GM18867 (cell line): ENCODE measurements at regions not wholly inside any gene's neighbourhood (a gene's known extent, or its start where the extent isn't known, plus 50 kb on each side); places are given as distances from the start of the nearest gene placed in this dataset.
"Not testable (repeated sequence)": the region's sequence is repeated elsewhere in the genome, so short reads cannot be mapped to it uniquely, and the experiment has no call there.

ENCODE experiments used
- ATAC-seq: cut with Tn5 transposase; IDR thresholded peaks from one replicate; pipeline ENCODE4 v1.9.1; 2021; ENCODE audit warnings: mild to moderate bottlenecking, moderate library complexity; ENCODE audit not compliant: unreplicated experiment

DNA sequence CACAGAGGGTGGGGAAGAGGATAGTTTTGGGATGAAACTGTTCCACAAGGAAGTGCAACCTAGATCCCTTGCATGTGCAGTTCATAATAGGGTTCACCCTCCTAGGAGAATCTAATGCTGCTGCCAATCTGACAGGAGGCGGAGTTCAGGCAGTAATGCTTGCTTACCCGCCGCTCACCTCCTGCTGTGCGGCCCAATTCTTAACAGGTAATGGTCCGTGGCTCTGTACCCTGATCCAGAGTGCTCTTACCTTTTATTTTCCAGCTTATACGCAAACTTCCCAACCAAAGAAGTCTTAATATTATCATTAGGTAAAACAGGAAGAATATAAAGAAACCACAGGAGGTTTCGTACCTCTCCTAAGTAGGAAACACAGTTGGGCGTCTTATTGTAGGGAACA lies 82.7 kb upstream of the CD302 start:
- no peak for ATAC-seq

DNA sequence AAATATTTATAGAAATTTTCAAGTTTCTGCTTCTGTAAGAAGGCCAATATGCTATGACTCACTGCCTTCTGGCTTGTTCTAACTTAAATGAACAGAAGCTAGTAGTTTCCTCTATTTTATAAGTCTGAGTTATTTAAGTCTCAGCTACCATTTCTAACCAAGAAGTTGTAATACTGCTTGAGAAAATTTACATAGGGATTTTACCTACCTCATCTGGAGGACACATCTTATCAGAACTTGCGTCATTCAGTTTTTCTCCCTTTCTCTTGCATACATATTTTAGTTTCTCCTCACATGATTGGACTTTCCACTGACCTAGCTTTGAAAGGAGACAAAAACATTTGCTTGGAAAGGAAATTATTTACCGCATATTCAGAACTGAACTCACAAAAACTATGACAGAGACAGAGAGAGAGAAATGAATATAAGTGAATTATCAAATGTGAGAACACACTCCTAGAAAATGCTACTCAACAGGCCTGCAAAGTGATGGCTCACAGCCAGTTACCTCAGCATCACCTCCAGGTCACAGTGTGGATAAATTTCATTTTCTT lies 81.1 kb upstream of the CD302 start:
- ATAC-seq: peak; percentile 80

DNA sequence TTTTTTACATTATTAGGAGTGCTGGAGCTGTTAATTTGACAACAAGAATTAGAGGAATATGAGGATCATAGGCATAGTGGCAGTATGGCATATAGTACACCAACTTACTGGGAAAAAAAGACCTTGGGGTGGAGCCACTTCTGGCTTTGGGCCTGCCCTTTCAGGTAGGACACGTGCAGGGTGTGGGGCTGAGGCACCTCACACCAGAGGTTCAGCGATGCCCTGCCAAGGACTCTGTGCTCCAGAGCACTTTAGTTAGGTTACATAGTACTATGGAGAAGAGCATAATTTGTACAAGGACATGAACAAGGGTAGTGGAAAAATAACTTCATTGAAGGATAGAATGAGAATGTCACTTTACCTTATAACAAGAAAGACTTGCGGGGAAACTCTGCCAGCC lies 77.1 kb upstream of the CD302 start:
- no peak for ATAC-seq

DNA sequence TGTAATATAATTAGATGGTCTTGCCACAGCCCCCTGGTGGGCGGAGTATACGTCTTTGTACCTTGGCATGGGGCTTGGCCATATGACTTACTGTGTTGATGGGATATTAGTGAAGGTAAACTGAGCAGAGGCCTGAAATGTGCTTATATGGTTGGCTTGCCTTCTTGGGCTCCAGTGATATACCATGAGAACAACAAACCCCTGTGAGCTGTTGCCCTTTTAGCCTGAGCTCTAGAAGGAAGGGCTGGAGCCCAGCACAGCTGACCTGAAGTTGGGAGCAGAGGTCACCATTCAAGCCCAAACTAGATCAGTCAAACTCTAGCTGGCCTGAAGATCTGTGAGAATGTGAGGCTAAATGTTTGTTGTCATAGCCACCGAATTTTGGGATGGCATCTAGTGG lies 75.2 kb upstream of the CD302 start:
- ATAC-seq: no peak

DNA sequence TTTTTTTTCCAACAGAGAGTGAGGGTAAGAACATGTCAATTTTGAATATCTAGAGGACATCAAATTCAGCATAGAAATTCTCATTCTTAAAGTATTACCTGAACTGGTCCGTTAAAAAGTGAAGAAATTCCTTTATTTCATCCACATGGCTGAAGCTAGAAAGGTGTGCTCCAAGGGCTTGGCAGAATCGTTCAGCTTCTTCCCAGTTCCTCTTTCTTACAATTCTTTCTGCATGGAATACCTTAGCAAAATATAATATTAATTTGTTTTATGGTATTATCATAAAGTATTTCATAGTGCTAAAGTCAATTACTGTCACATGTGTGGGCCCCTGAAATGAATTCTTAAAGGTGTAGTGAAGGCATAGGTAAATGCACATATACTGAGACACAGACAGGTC lies 74.3 kb upstream of the CD302 start:
- ATAC-seq: no peak

DNA sequence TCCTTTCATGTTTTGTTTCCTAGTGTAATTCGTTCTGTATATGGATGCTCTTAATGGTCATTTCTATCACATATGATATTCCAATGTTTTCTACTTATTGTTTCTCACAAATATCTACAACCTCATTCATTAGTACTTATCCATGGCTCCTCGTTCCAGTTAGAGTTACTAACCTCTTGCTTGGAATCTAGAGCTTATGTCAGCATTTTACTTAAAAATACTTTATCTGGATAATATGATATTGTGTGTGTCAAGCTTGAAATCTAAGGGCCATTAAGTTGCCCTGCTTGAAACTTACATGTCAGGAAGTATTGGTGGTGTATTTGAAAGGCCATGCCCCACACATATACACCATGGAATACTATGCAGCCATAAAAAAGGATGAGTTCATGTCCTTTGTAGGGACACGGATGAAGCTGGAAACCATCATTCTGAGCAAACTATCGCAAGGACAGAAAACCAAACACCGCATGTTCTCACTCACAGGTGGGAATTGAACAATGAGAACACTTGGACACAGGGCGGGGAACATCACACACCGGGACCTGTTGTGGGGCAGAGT lies 70.7 kb upstream of the CD302 start:
- ATAC-seq: not testable (repeated sequence)

DNA sequence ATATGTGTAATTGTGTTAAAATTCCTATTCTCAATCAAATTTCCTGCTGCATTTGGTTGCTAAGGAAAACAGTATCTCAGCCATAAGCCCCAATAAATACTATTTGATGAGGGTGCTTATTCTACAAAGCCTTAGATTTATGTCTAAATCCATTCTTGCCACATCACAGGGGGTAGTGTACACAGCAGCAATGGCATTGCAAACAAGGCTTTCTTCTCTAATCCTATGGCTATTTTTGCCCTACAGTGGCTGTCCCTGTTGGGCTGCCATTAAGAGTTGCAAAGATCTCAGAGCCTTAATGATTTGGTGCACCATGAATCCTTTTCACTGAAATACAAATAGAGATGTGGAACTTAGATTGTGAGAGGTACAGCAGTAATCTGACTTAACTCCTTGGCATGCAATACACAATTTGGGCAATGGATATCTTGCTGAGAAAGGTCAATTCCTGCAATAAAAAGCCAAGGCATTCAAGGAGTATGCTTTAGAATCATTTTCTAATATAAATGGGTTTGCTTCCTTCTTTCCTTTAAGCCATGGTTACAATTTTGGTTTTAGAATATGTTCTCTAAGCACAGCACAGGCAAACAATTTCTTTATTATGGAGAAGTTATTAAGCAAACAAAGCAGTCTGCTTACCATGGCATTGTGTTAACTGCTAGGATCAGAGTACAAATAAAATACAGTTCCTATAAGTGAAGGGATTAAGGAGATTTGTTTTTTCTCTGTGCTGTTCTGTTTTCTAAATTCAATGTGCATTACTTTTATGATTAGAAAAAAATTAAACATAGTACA lies 69.8 kb upstream of the CD302 start:
- no peak for ATAC-seq

DNA sequence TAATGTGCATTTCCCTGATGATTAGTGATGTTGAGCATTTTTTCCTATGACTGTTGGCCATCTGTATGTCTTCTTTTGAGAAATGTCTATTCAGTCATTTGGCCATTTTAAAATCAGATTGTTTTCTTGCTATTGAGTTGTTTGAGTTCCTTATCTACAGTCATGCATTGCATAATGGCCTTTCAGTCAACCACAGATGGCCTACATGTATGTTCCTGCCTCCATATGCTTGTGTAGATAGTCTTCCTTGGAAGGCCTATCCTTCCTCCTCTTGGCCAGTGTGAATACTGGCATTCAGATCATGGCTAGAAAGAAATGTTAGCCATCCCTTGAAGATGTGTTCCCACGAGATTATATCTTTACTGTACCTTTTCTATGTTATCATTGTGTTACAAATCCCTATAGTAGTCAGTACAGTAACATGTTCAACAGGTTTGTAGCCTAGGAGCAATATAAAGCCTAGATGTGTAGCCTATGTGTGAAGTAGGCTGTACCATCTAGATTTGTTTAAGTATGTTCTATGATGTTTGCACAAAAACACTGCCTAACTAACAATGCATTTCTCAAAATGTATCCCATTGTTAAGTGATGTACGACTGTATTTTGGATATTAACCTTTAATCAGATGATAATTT lies 65.6 kb upstream of the CD302 start:
- ATAC-seq: no peak

DNA sequence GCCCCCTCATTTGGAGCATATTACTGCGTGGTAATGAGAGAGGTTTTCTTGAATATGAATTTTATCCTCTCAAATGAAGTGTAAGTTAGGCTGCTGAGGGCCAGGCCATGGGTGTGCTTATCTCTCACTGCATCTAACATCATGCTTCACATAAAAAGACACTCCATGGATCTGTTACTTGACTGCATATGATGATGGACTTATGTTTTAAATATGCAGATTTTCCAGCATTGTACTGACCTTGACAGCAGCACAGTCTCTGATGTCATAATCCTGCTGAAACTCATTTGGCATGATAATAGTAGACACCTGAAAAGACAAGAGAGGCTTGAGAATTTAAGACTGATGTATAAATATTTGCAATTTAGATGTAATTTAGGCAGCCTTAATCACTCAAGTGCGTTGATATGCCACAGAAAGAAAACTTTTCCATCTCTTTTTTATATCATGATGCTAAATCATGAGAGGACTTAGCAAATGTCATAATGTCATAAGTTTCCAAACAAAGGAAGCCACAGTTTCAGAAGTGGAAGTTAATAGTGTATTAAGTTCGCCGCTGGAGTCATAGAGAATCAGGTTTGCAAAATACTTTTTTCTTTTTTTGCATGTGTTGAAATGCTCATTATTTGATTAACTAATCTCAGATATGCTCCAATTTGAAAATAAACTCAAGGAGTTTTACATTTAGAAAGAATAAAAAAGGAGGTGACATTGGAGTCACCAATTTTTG lies 62.7 kb upstream of the CD302 start:
- no peak for ATAC-seq

DNA sequence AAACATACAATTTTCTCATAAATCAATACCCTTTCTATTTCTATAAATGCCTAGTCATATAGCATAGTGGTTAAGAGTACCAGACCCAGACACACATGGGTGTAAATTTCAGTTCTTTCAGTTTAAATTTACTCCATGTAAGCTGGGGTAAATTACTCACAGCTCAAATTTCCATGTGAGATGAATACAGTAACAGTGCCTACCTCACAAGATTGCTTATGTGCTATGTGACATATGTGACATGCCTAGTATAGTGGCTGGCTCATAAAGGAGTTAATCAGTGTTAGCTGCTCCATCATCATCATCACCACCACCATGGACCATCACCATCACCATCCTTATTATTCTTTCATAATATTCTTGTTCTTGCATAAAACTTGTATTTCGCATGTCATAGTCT lies 61.6 kb upstream of the CD302 start:
- ATAC-seq: no peak

DNA sequence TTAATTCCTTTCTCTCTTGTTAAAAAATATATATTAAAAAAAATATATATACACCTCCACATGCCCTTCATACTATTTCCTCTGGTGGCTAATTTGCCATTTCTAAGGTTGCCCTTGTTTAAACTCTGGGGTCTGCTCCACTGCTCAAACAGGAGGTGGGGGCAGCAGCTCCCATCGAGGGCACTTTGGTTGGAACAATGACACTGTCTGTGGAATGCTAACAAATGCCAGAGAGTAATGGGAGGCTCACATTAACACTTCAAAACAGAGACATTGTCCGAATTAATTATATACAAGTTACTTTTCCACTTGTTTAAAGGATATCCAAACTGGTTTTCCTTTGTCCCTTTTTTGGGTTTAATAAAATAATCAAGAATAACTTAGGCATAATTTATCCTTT lies 58.8 kb upstream of the CD302 start:
- no peak for ATAC-seq

DNA sequence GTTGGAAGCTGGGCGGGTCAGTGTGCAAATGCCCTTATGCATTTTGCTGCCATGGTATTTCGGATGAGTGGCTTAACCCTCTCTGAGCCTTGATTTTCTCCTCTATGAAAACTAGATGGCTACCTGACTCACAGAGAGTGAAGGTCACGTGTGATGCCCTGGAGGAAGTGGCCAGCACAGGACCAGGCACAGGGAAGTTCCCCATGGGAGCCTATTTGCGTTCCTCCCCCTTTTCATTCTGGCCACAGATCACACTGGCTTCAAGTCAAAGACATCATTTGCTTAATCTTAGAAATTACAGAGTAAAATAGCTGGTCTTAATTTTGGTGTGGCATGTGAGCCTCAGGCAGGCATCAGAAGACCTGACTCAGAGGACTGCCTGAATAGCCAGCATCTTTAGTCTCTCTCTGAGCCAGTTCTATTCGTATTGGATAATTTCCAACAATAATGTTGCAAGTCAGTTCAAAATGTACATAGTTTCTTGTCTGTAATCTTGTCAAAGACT lies 57.6 kb upstream of the CD302 start:
- no peak for ATAC-seq

DNA sequence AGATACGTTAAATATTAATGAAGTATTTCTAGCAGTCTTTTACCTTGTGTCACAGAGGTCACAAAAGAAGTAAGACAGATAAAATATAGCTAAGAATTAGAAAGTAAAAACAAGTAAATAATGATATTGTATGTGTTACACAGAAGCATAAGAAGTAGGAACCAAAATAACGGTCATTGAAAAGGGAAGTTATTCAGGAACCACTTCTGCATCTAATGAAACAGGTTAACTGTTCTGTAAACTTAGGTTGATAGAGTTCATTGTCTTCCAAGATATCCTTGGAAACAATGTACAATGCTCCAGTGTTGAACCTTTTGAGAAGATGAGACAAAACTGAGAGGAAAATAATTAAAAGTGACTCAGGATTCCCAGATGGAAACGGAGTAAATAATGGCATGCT lies 57.1 kb upstream of the CD302 start:
- no peak for ATAC-seq

DNA sequence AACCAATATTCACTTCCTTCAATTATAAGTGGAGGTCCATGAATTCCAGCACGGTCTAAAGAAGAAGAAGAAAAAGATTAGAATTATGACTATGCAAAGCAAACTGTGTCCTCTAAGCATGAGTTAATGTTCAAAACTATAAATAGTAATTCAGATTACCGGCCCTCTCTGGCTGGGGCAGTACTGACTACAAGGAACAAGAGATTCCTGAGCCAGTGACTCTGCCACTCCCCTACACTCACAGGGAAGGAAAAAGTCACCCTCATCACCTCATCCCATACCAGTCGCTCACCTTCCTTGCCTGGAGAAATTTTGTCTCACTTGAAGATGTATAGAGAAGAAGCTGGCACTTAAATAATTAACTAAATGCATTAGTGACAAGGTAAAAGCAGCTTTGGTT lies 56.5 kb upstream of the CD302 start:
- ATAC-seq: no peak

DNA sequence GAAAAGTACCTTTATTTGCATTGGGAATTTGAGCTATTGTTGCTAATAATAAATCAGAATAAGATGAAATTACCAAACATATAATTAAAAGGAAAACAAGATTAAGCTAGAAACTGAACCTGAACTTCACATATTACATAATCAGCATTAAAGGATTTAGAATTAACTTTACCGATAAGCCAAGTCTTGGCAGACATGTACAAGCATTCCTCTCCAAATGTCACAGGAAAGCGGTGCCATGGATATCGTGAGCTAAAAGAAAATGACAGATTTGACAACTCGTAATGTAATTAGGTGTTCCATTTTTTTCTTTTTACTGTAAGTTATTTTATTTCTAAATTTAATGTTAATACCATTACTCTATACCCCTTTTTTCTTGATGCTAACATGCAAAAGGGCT lies 55.1 kb upstream of the CD302 start:
- no peak for ATAC-seq

DNA sequence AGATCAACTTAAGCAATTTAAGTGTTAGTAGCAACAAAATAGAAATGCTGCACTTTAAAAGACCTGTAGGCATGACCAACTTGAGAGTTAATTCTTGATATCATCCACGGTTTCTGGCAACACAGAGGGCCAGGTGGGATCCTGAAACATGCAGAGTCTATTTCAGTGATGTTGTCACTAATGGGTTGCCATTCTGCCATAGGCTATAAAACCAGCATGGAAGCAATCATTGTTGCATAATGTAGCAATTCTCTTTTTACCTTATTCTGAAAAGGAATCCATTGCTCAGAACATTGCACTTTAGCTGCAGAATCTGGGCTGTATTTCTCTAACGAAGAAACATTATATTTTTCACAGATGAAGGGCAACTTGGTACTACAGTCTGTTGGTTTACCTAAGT lies 53.9 kb upstream of the CD302 start:
- ATAC-seq: no peak

DNA sequence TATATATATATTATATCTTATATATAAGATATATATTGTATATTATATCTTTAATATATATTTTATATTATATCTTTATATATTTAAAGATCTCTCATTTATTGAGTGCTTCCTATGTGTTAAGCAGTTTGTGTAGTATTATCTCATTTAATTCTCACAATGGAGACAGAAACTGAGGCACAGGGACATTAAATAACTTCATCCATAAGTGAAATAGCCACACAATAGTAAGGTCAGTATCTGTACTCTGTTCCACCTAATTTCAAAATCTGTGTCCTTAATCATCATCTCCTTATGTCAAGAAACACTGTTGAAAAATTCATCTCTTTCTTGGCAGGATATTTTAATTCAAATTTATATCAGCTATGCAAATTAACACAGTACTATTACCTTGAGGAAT lies 52.8 kb upstream of the CD302 start:
- ATAC-seq: no peak

DNA sequence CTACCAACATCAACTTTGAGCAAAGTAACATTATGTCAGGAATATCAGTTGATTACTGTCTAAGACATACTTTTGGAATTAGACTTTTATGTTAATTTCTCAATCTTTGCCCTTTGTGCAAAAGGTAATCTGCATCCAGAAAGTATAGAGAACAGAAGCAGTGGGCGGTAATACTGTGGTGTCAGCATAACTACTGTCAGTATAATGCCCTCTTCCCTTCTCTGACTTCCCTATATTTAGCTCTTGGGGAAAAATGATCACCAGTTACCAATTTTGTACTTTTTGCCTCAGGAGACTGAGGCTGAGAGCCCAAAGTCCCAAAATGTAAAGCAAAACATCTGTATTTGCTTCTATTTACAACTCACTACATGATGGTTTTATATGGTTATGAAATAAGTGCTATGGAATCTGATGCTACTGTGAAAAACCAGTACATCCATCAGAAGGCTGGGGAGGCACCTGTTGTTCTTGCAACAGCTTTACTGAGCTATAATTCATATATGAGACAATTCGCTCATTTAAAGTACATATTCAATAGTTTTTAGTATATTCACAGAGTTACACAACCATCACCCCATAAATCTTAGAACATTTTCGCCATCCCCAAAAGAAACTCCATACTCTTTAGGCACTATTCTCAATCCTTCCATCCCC lies 51.3 kb upstream of the CD302 start:
- no peak for ATAC-seq
